Heart left ventricle (tissue), 16 donors: ENCODE measurements at regions not wholly inside any gene's neighbourhood (a gene's known extent, or its start where the extent isn't known, plus 50 kb on each side); places are given as distances from the start of the nearest gene placed in this dataset.

Experiments
- ATAC-seq, 4 donors: fragments of 200-7000 bp; cut with Tn5 transposase; one replicate each; pipeline ENCODE4 v1.9.1; 2020 to 2022; ENCODE audit warnings: moderate library complexity in 4 of 4, mild to moderate bottlenecking in 3 of 4, moderate number of reproducible peaks in 1 of 4
- DNase-seq, 5 donors: peaks; one replicate each; pipeline ENCODE4 v3.0.0-alpha.2; 2020
- H3K27ac ChIP-seq, 12 donors: fragments of 200-600 bp; sonication (generic) in 4 of 12; one replicate each; pipeline versions ENCODE4 v1.5.0 to v1.8.0; 2016 to 2022; ENCODE audit warnings: mild to moderate bottlenecking in 2 of 12
- H3K27me3 ChIP-seq, 9 donors: fragments of 200-600 bp; sonication (generic) in 2 of 9; one replicate each; pipeline versions ENCODE4 v1.5.1 to v1.8.0; 2016 to 2022; ENCODE audit warnings: mild to moderate bottlenecking in 3 of 9
- H3K36me3 ChIP-seq, 9 donors: fragments of 200-600 bp; sonication (generic) in 2 of 9; one replicate each; pipeline versions ENCODE4 v1.5.0 to v1.8.0; 2018 to 2022; ENCODE audit warnings: mild to moderate bottlenecking in 2 of 9
- H3K4me1 ChIP-seq, 12 donors: fragments of 200-600 bp; sonication (generic) in 4 of 12; one replicate each; pipeline versions ENCODE4 v1.5.0 to v1.8.0; 2016 to 2022; ENCODE audit warnings: mild to moderate bottlenecking in 3 of 12
- H3K4me3 ChIP-seq, 12 donors: fragments of 200-600 bp; sonication (generic) in 4 of 12; one replicate each; pipeline versions ENCODE4 v1.5.0 to v1.8.0; 2017 to 2022; ENCODE audit warnings: mild to moderate bottlenecking in 9 of 12, moderate library complexity in 4 of 12
- H3K9me3 ChIP-seq, 12 donors: fragments of 200-600 bp; sonication (generic) in 4 of 12; one replicate each; pipeline versions ENCODE4 v1.5.0 to v1.8.0; 2016 to 2022; ENCODE audit warnings: mild to moderate bottlenecking in 1 of 12
- CTCF ChIP-seq, 12 donors: fragments of 200-600 bp; sonication (generic) in 4 of 12; IDR thresholded peaks; one replicate each; pipeline versions ENCODE4 v1.5.0 to v1.8.0; 2018 to 2022; ENCODE audit warnings: antibody characterized with exemption in 12 of 12, mild to moderate bottlenecking in 5 of 12
- POLR2A ChIP-seq, 2 donors: fragments of 450-650 bp; IDR thresholded peaks; one replicate each; pipeline ENCODE4 v1.6.1; 2017; ENCODE audit warnings: antibody characterized with exemption in 2 of 2, mild to moderate bottlenecking in 2 of 2, moderate library complexity in 2 of 2
- WGBS, 4 donors: extraction: QIAGEN DNeasy Blood & Tissue Kit in 2 of 4; methylation state at CpG; one replicate each; pipeline versions ENCODE4 v1.1.5 to v1.1.7; 2013 to 2018; 5-methylcytosine and 5-hydroxymethylcytosine counted together
- intact Hi-C, 10 donors: fragments of 100-400 bp; cut with DNase I; formaldehyde crosslinking; loops; one replicate each; pipeline versions ENCODE4 v1.11.1 to v1.14.2; 2022
- donor health status: ischemic (EF 13 %, LVEDD 7.1; RV severe dilation, severe dysfunction).
- donor health status: healthy with polysubstance abuse.
- donor health status: DM: no; HTN: yes; CAD: no.
- donor health status: DM: no; HTN: no; CAD: no.
- donor health status: ischemic (EF 25% LVEDD 6.9; RV normal size, moderate dysfunction).
- donor health status: ischemic (EF 25% LVEDD 5.7; RV mildly dilated, moderate dysfunction).
- donor health status: healthy.
- donor health status: DM: yes; HTN: yes; CAD: no.
- donor health status: ischemic (EF 35%, LVEDD 5.7; RV mildly dilated, moderate dysfunction).
- donor health status: nonischemic (EF 11% LVEDD 7.7; RV severe dilation, severe dysfunction).
- donor health status: DM: yes; HTN: yes; CAD: no.
- donor health status: PGD.
- donor health status: ischemic (EF 29% LVEDD 5.4; RV normal size, mild dysfunction).
- donor health status: nonischemic (EF 23%, LVEDD 6.1; RV moderate dilation, normal function).

GRCh38 chr14:53626761-53627160, 329.9 kb downstream of the BMP4 start:
- Histone ChIP-seq H3K9me3 (no peaks in the 10 kb centered on the region), H3K36me3 (no peaks in the 10 kb centered on the region), H3K27me3 (no peaks in the 10 kb centered on the region), H3K27ac (no peak overlapping the region), H3K4me3 (no peak overlapping the region), H3K4me1 (peaks cover 0 to 23% (median 4%) of the 10 kb centered on the region in 12 donors)
- ATAC-seq: no peak
- 88 to 96% (median 94%) methylated on average over 2 of the region's 2 CpGs for WGBS, 4 donors
- DNase-seq: no peak
- TF ChIP-seq CTCF (IDR thresholded peaks at IDR 0.05) (no peak), POLR2A (IDR thresholded peaks at IDR 0.05) (no peak)
- intact Hi-C loops: no loop called here

DNA sequence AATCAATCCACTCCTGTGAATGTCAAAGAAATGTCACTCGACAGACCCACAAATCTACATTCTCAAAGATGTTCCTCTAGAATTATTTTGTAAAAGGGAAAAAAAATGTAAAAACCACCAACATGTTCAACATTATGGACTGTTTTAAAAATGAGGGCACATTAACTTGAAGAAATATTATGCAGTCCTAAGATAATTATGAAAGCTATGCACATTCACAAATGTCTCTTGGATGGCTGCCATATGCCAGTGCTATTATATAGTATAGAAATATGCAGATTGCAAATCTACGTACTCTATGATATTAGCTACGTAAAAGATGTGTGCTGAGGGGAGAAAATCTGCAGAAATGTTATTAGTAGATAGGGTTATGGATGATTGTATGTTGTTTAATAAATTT, 334.2 kb downstream of the BMP4 start:
- ATAC-seq: no peak
- intact Hi-C loops: no loop called here
- Histone ChIP-seq H3K36me3 (no peaks in the 10 kb centered on the region), H3K4me3 (no peak overlapping the region), H3K27ac (peak overlapping the region in 1 of 12 donors; percentile 24), H3K4me1 (peaks cover 0 to 29% (median 7%) of the 10 kb centered on the region in 12 donors), H3K9me3 (no peaks in the 10 kb centered on the region), H3K27me3 (no peaks in the 10 kb centered on the region)
- DNase-seq: no peak
- WGBS, 4 donors: 88 to 93% (median 90%) methylated on average over 3 of the region's 3 CpGs
- TF ChIP-seq POLR2A (IDR thresholded peaks at IDR 0.05): no peak
- no peak for TF ChIP-seq CTCF (IDR thresholded peaks at IDR 0.05)

DNA sequence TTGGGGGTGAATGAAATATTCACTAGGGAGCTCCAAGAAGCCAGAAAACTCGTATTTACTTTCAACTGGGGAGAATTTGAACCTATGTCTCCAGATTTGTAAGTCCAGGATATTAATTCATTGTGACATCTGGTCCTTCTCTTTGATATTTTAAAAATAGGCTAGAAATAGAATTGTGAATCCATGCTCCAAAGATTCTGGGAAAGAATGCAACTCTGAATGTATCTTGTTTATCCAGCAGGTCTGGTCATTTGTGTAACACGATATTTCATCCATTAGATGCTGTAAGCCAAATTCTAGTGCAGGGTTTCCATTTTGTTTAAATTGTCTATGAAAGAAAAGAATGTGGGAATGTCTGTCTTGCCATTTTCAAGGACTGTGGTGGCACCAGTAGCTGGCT, 334.7 kb downstream of the BMP4 start:
- ATAC-seq (no peak), DNase-seq (no peak)
- peaks cover 0 to 29% (median 7%) of the 10 kb centered on the region in 12 donors for H3K4me1 ChIP-seq
- intact Hi-C loops: no loop called here
- no peaks in the 10 kb centered on the region for H3K36me3 ChIP-seq
- TF ChIP-seq POLR2A (IDR thresholded peaks at IDR 0.05) (no peak), CTCF (IDR thresholded peaks at IDR 0.05) (no peak)
- H3K9me3 ChIP-seq: no peaks in the 10 kb centered on the region
- H3K27ac ChIP-seq: peak overlapping the region in 3 of 12 donors; percentile 15 to 74 (median 24)
- 61 to 68% (median 66%) methylated on average over 2 of the region's 2 CpGs for WGBS, 4 donors
- no peaks in the 10 kb centered on the region for H3K27me3 ChIP-seq
- H3K4me3 ChIP-seq: no peak overlapping the region

DNA sequence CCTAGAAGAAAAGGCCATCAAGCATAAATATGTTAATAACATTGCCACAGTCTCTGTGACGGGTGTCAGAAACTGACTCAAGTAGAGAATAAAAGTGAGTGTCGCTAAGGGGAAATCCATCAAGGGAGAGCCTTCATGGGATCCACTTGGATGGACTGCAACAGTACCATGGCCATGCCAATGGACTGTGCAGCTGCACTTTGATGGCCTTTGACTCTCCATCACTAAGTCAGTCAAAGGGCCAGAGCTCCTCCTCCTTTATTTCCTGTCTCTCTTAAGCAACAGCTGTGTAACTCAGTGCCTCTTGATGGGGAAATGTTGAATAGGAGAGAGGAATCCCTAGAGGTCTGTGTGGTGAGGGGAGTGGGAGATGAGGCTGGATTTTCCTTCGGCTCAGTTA, 335.2 kb downstream of the BMP4 start:
- ATAC-seq: peak in 2 of 4 donors; percentile 42 to 56

More for the DNA sequence above, 335.2 kb downstream of the BMP4 start:
- Histone ChIP-seq H3K27me3 (no peaks in the 10 kb centered on the region), H3K27ac (peak overlapping the region in 2 of 12 donors; percentile 47 to 74), H3K4me3 (no peak overlapping the region), H3K4me1 (peaks cover 0 to 29% (median 7%) of the 10 kb centered on the region in 12 donors), H3K36me3 (no peaks in the 10 kb centered on the region), H3K9me3 (no peaks in the 10 kb centered on the region)
- intact Hi-C loops: no loop called here
- WGBS, 4 donors: 82 to 88% (median 84%) methylated on average over 3 of the region's 3 CpGs
- DNase-seq: no peak
- TF ChIP-seq CTCF (IDR thresholded peaks at IDR 0.05): no peak
- no peak for TF ChIP-seq POLR2A (IDR thresholded peaks at IDR 0.05)
